ENCODE measurements at regions not wholly inside any gene's neighbourhood (a gene's known extent, or its start where the extent isn't known, plus 50 kb on each side); places are given as distances from the start of the nearest gene placed in this dataset.
"Not testable (repeated sequence)": the region's sequence is repeated elsewhere in the genome, so short reads cannot be mapped to it uniquely, and the experiment has no call there.

DNA sequence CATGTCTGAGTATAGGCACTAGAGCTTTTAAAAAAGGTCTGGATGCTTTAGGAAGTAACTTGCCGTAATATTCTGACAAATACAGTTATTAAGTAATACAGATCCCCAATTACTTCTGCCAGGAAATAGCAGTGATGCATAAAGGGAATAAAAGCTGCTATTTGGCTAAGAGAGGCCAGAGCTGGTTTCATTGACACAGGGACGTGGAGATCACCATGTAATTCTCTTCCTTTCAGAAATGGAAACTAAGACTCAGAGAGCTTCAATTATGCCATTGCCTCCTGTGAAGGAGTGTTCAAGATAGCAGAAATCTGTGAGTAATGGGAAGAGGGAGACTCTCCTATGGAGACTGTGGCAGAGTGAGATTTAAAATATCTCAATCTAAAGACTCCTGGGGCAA lies 238.1 kb downstream of the SLITRK2 start:
- H3K9ac ChIP-seq (ENCODE audit: low read depth, low read length), result no peak overlapping the region
- no peaks in the 10 kb centered on the region for H3K4me1 ChIP-seq (ENCODE audit: insufficient read depth, low read length)
- no peaks in the 10 kb centered on the region for H3K9me3 ChIP-seq (ENCODE audit: control insufficient read depth, insufficient read depth, low read length)
- no peaks in the 10 kb centered on the region for H3K36me3 ChIP-seq (ENCODE audit: insufficient read depth, low read length)

DNA sequence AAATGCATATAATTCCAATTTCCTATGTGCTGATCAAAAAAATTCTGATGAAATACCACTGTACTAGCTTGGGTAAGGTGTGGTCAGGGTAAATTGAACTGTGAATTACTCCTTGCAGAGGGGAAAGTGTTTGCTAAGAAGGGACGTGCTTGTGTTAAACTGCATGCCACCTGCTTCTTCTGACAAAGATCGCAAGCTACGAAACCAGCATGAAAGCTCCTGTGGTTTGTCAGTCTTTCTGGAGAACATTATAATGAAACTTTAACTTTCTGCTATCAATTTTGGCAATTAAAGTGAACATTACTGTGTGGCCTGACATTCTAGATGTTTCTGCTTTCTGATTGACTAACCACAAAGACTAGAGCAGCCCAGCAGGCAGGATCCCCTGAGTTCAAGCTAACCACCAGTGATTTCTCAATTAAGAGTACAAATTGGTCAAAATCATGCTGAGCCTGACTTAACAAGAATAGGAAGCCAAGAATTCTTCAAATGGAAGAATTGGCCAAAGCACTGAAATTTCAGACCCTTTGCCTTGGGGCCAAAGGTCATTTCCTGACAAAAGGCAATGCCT lies 239.0 kb downstream of the SLITRK2 start:
- Histone ChIP-seq H3K9ac (ENCODE audit: low read depth, low read length) (no peak overlapping the region), H3K4me1 (ENCODE audit: insufficient read depth, low read length) (no peaks in the 10 kb centered on the region), H3K9me3 (ENCODE audit: control insufficient read depth, insufficient read depth, low read length) (no peaks in the 10 kb centered on the region), H3K36me3 (ENCODE audit: insufficient read depth, low read length) (no peaks in the 10 kb centered on the region)

DNA sequence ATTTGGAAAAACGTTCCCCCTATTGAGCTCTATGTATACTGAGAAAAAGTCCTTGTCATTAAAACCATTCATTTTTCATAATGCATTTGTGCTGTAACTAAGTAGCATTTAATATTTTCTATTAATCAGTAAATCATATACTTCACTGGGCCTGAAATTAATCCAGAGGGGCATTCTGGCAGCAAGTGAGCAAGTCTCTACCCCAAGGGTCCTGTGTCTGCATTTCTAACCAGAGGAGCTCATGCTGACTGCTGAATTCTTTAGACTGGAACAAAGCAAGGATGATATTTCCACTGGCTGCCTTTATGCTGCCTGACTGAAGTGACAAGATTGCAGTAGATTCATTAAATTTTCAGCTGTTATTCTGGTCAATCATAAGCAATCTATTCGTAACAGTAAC lies 246.5 kb downstream of the SLITRK2 start:
- no peak overlapping the region for H3K9ac ChIP-seq (ENCODE audit: low read depth, low read length)
- H3K36me3 ChIP-seq (ENCODE audit: insufficient read depth, low read length), result no peaks in the 10 kb centered on the region
- no peaks in the 10 kb centered on the region for H3K9me3 ChIP-seq (ENCODE audit: control insufficient read depth, insufficient read depth, low read length)
- H3K4me1 ChIP-seq (ENCODE audit: insufficient read depth, low read length), result no peaks in the 10 kb centered on the region

- Histone ChIP-seq H3K4me1 (ENCODE audit: insufficient read depth, low read length) (no peaks in the 10 kb centered on the region), H3K36me3 (ENCODE audit: insufficient read depth, low read length) (no peaks in the 10 kb centered on the region), H3K9ac (ENCODE audit: low read depth, low read length) (no peak overlapping the region), H3K9me3 (ENCODE audit: control insufficient read depth, insufficient read depth, low read length) (peaks cover 3% of the 10 kb centered on the region; the same call in 1 of the 2 replicates)
Observed at GRCh38 chrX:146090732-146091131, 273.1 kb downstream of the SLITRK2 start.

GRCh38 chrX:146109362-146109761 lies 291.7 kb downstream of the SLITRK2 start:
- H3K36me3 ChIP-seq (ENCODE audit: insufficient read depth, low read length), result no peaks in the 10 kb centered on the region
- peaks cover 4% of the 10 kb centered on the region; the same call in 1 of the 2 replicates for H3K9me3 ChIP-seq (ENCODE audit: control insufficient read depth, insufficient read depth, low read length)
- H3K9ac ChIP-seq (ENCODE audit: low read depth, low read length), result no peak overlapping the region
- H3K4me1 ChIP-seq (ENCODE audit: insufficient read depth, low read length), result no peaks in the 10 kb centered on the region

DNA sequence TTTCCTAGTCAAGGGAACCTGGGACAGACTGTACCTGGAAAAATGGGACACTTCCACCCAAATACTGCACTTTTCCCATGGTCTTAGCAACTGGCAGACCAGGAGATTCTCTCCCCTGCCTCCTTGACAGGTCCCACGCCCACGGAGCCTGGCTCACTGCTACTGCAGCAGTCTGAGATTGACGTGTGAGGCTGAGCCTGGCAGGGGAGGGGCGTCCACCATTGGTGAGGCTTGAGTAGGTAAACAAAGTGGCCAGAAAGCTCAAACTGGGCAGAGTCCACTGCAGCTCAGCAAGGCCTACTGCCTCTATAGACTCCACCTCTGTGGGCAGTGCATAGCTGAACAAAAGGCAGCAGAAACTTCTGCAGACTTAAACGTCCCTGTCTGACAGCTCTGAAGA lies 301.4 kb downstream of the SLITRK2 start:
- not testable (repeated sequence) for H3K4me1 ChIP-seq (ENCODE audit: insufficient read depth, low read length); H3K9ac ChIP-seq (ENCODE audit: low read depth, low read length); H3K36me3 ChIP-seq (ENCODE audit: insufficient read depth, low read length); H3K9me3 ChIP-seq (ENCODE audit: control insufficient read depth, insufficient read depth, low read length)

GRCh38 chrX:146127617-146128016 lies 310.0 kb downstream of the SLITRK2 start:
- H3K4me1 ChIP-seq (ENCODE audit: insufficient read depth, low read length), result no peaks in the 10 kb centered on the region
- H3K36me3 ChIP-seq (ENCODE audit: insufficient read depth, low read length), result no peaks in the 10 kb centered on the region
- no peak overlapping the region for H3K9ac ChIP-seq (ENCODE audit: low read depth, low read length)
- H3K9me3 ChIP-seq (ENCODE audit: control insufficient read depth, insufficient read depth, low read length), result no peaks in the 10 kb centered on the region

DNA sequence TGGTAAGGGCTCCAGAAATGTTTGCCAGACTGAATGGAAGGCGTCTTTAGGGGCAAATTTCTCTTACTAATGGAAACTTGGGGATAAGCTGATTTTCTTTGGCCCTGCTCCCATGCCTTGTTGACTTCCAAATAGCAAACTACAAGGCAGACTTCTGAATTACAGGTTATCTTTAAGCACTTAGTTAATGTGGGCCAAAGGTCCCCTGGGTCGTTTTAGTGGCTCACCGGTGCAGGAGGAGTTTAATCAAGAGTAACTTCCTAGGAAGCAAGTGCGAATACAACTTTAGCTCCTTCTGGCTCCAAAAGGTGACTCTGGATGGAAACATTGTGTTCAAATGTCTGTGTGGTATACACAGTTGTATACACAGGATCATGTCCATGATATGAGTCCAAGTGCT lies 323.6 kb downstream of the SLITRK2 start:
- no peak overlapping the region for H3K9ac ChIP-seq (ENCODE audit: low read depth, low read length)
- H3K9me3 ChIP-seq (ENCODE audit: control insufficient read depth, insufficient read depth, low read length), result no peaks in the 10 kb centered on the region
- H3K4me1 ChIP-seq (ENCODE audit: insufficient read depth, low read length), result no peaks in the 10 kb centered on the region
- H3K36me3 ChIP-seq (ENCODE audit: insufficient read depth, low read length), result no peaks in the 10 kb centered on the region

DNA sequence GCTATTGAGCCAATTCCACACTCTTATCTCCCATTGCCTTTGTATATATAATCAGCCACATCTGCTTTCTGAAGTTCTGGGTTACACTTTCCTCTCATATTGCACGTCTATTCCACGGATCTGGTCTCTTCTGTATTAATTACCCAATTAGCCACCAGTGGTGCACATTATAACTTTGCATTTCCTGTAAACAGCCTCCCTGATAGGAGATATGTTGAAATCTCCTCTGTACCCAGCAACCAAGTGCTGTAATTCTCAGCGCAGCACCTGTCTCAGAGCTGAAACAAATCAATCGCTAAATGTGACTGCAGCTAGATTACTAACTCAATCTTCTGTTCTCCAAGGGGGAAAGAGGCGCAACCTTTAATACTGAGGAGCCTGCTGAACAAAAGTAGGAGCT lies 326.4 kb downstream of the SLITRK2 start:
- H3K36me3 ChIP-seq (ENCODE audit: insufficient read depth, low read length), result no peaks in the 10 kb centered on the region
- H3K9ac ChIP-seq (ENCODE audit: low read depth, low read length), result no peak overlapping the region
- H3K4me1 ChIP-seq (ENCODE audit: insufficient read depth, low read length), result no peaks in the 10 kb centered on the region
- H3K9me3 ChIP-seq (ENCODE audit: control insufficient read depth, insufficient read depth, low read length), result no peaks in the 10 kb centered on the region

DNA sequence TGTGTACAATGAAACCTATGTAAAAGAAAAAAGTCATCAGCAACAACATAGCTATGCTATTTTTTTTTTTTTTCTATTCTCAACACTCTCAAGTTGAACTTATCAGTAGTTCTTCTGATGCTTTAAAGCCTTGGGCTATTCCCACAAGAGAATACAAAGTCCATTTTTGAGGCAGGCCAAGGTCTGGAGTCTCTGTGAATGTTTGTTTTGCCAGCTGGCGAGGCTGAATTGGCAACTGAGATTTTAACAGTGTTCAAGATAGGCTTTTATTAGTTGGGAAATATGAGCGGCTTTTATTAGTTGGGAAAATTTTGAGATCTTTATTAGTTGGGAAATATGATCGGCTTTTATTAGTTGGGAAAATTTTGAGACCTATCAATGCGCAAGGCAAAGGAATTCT lies 336.6 kb downstream of the SLITRK2 start:
- Histone ChIP-seq H3K9me3 (ENCODE audit: control insufficient read depth, insufficient read depth, low read length) (no peaks in the 10 kb centered on the region), H3K9ac (ENCODE audit: low read depth, low read length) (no peak overlapping the region), H3K4me1 (ENCODE audit: insufficient read depth, low read length) (no peaks in the 10 kb centered on the region), H3K36me3 (ENCODE audit: insufficient read depth, low read length) (no peaks in the 10 kb centered on the region)

- H3K4me1 ChIP-seq (ENCODE audit: insufficient read depth, low read length), result no peaks in the 10 kb centered on the region
- H3K9ac ChIP-seq (ENCODE audit: low read depth, low read length), result no peak overlapping the region
- H3K36me3 ChIP-seq (ENCODE audit: insufficient read depth, low read length), result no peaks in the 10 kb centered on the region
- no peaks in the 10 kb centered on the region for H3K9me3 ChIP-seq (ENCODE audit: control insufficient read depth, insufficient read depth, low read length)
Observed at GRCh38 chrX:146160443-146161203, 343.0 kb downstream of the SLITRK2 start.

GRCh38 chrX:146173742-146174141 lies 356.1 kb downstream of the SLITRK2 start:
- Histone ChIP-seq H3K9me3 (ENCODE audit: control insufficient read depth, insufficient read depth, low read length) (no peaks in the 10 kb centered on the region), H3K9ac (ENCODE audit: low read depth, low read length) (no peak overlapping the region), H3K4me1 (ENCODE audit: insufficient read depth, low read length) (no peaks in the 10 kb centered on the region), H3K36me3 (ENCODE audit: insufficient read depth, low read length) (no peaks in the 10 kb centered on the region)

DNA sequence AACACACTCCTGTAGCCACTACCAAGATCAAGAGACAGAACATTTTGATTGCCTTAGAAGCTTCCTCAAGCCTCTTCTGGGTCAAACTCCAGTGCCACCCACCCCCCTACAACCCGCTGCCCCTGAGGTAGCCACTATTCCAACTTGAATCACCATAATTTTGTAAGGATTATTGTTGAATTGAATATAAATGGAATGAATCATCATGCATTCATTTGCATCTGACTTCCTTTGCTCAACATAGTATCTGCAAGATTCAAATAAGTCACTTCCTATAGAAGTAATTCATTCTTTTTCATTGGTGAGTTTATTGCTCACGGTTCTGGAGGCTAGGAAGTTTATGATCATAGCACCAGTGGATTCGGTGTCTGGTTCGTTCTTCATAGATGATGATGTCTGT lies 364.2 kb downstream of the SLITRK2 start:
- Histone ChIP-seq H3K36me3 (ENCODE audit: insufficient read depth, low read length) (no peaks in the 10 kb centered on the region), H3K4me1 (ENCODE audit: insufficient read depth, low read length) (no peaks in the 10 kb centered on the region), H3K9ac (ENCODE audit: low read depth, low read length) (no peak overlapping the region), H3K9me3 (ENCODE audit: control insufficient read depth, insufficient read depth, low read length) (no peaks in the 10 kb centered on the region)

GRCh38 chrX:146186540-146186939 lies 368.9 kb downstream of the SLITRK2 start:
- Histone ChIP-seq H3K9me3 (ENCODE audit: control insufficient read depth, insufficient read depth, low read length) (no peaks in the 10 kb centered on the region), H3K9ac (ENCODE audit: low read depth, low read length) (no peak overlapping the region), H3K4me1 (ENCODE audit: insufficient read depth, low read length) (no peaks in the 10 kb centered on the region), H3K36me3 (ENCODE audit: insufficient read depth, low read length) (no peaks in the 10 kb centered on the region)

DNA sequence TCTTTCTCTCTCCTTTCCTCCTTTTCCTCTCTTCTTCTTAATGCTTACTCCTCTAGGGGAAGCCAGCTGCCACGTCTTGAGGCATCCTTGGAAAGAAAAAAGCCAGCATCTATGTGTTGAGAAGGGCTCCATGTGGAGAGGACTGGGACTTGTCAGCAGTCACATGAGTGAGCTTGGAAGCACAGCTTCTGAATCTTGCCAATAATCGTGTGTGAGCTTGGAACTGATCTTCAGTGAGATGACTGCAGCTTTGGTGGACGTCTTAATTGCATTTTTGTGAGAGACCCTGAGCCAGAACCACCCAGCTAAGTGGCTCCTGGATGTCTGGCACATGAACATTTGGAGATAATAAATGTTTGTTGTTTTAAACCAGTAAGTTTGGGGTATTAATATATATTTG lies 371.7 kb downstream of the SLITRK2 start:
- H3K36me3 ChIP-seq (ENCODE audit: insufficient read depth, low read length), result no peaks in the 10 kb centered on the region
- H3K9me3 ChIP-seq (ENCODE audit: control insufficient read depth, insufficient read depth, low read length), result no peaks in the 10 kb centered on the region
- H3K9ac ChIP-seq (ENCODE audit: low read depth, low read length), result no peak overlapping the region
- no peaks in the 10 kb centered on the region for H3K4me1 ChIP-seq (ENCODE audit: insufficient read depth, low read length)

Data from ES-I3 (cell line).